ENCODE measurements at regions not wholly inside any gene's neighbourhood (a gene's known extent, or its start where the extent isn't known, plus 50 kb on each side); places are given as distances from the start of the nearest gene placed in this dataset.

DNA sequence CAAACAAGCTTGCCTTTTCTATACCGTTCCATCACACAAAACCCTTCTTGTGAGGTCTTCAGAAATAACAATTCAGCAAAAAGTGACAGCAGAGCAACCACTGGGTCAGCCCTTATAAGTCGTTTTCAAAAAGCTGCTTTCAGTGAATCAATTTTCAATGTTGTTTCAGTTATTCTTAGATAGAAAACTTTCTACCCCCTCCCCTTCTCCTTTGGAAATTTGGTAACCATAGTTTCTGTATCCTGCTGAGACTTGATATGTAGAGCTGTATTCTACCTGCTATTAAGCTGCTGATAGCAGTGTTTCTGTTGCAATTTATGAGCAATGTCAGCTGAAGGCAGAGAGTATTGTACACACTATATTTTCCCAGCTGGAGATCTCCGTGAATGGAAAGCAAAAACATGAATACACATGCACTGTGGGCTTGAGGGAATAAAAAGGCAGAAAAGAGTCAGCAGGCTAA, 75.7 kb downstream of the ZNF608 start:
- no peak overlapping the region for H3K27ac Mint-ChIP-seq
- H3K4me1 Mint-ChIP-seq (ENCODE audit: low read depth) = no peaks in the 10 kb centered on the region
- H3K36me3 Mint-ChIP-seq (ENCODE audit: low read depth) = no peaks in the 10 kb centered on the region
- no peak overlapping the region for H3K4me3 Mint-ChIP-seq
- no peaks in the 10 kb centered on the region for H3K9me3 Mint-ChIP-seq
- intact Hi-C loops (cut with micrococcal nuclease) = no loop called here
- H3K27me3 Mint-ChIP-seq = peaks cover 10% of the 10 kb centered on the region

DNA sequence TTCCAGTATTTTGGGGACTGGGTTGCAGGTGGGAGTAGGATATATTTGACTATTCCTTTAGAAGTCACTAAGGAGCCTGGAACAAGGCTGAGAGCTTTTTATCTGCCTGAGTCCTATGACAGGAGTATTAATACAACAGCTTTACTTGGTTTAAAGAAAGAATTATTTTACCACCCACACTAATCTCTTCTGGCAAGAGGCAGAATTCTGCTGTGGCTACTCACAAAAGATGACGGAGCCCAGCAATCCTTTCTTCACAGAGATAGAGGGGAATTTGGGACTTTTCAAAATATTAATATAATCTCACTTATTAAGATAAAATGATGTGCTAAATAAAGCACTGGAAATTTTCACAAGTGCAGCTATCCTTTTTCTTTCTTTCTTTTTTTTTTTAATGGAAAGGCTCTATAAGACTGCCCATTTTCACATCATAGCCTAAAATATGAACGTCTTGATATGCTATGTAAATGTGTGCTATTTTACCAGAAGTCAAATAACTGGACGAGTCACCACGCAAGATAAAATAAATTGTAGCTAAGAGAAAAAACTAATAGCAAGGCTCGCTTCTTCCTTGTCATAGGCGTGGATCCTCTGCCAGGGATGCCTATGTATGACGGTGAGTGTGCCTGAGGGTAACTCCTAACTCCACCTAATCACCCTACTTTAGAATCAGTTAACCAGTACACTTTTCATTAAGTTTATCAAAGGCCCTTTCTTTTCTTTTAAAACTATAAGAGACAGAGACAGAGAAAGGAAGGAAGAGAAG, 76.3 kb downstream of the ZNF608 start:
- Mint-ChIP-seq H3K4me1 (ENCODE audit: low read depth) (no peaks in the 10 kb centered on the region), H3K27me3 (peaks cover 11% of the 10 kb centered on the region), H3K4me3 (no peak overlapping the region), H3K36me3 (ENCODE audit: low read depth) (no peaks in the 10 kb centered on the region), H3K9me3 (no peaks in the 10 kb centered on the region), H3K27ac (no peak overlapping the region)
- intact Hi-C loops (cut with micrococcal nuclease) = no loop called here

DNA sequence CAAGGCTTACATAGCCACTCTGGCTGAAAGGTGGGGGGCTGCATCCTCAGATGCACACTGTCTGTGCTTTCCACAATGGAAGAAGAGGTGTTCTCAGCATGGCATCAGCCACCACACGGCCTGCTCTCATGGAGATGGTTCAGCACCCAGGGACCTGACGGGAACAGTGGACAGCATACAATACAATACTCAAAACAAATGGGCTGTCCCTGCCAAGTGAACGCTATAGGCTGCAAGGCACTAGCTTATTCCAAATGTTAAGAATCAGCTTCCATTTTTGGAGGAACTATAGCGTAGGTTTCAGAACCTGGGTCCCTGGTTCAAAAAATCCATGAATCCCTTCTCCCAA, 77.2 kb downstream of the ZNF608 start:
- Mint-ChIP-seq H3K27me3 (peaks cover 12% of the 10 kb centered on the region), H3K36me3 (ENCODE audit: low read depth) (no peaks in the 10 kb centered on the region), H3K4me3 (no peak overlapping the region), H3K9me3 (no peaks in the 10 kb centered on the region), H3K4me1 (ENCODE audit: low read depth) (no peaks in the 10 kb centered on the region), H3K27ac (no peak overlapping the region)
- intact Hi-C loops (cut with micrococcal nuclease) = no loop called here

DNA sequence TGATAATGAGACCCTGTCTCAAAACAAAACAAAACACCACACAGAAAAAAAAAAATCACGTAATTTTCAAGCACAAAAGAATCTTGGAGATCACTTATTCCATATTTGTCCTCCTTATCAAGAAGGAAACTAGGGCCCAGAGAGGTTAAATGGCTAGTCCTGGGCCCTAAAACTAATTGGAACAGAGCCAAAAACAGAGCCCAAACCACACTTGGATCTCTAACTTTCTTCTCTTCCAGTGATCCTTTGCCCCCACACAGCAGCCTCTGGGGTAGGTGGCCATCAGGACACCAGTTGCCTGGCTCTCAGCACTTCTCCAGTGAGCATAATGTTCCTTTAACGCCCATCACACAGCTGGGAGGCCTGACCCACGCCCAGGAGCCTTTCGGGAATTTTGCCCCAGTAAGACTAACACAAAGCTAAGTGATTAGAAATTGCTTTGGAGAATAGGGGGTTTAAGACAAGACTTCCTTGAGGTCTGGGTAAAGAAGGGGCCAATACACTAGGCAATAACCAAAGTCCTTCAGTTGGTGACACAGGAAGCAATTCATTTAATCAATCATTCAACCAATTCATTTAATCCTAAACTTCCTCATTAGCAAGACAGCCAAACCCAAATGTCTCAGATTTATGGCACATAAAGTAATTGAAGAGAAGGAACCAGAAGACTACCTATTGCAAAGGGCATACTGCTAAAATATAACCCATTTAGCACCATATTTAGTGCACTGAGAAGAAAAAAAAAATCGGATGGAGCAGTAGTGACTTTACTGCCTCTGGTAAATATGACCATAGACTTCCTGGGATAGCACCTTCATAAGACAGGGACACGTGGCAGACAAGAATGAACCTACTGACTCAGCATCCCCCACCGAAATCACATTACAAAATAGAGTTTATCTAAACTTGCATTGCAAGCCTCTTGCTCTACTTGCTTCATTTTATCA, 77.8 kb downstream of the ZNF608 start:
- H3K4me1 Mint-ChIP-seq (ENCODE audit: low read depth) = no peaks in the 10 kb centered on the region
- intact Hi-C loops (cut with micrococcal nuclease) = no loop called here
- no peak overlapping the region for H3K4me3 Mint-ChIP-seq
- H3K9me3 Mint-ChIP-seq = no peaks in the 10 kb centered on the region
- H3K36me3 Mint-ChIP-seq (ENCODE audit: low read depth) = no peaks in the 10 kb centered on the region
- peaks cover 16% of the 10 kb centered on the region for H3K27me3 Mint-ChIP-seq
- no peak overlapping the region for H3K27ac Mint-ChIP-seq

DNA sequence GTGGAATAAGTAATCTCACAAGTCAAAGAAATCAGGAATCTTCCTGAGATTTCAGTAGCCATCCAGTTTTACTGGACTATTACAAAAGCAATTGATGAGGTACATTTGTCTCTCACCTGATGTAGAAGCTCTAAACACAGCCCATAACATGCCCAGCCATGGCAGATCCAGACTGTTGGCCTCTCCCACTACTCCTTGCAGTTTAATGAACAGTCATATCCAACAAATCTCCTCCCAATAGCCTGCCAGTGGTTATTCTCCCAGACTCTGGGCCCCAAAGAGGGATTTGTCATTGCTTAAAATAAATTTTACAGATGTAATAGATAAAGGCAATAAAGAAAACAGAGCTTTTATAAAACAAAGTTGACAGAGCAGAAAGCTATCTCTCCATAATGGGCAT, 80.8 kb downstream of the ZNF608 start:
- H3K27ac Mint-ChIP-seq = no peak overlapping the region
- no peaks in the 10 kb centered on the region for H3K4me1 Mint-ChIP-seq (ENCODE audit: low read depth)
- H3K9me3 Mint-ChIP-seq = no peaks in the 10 kb centered on the region
- intact Hi-C loops (cut with micrococcal nuclease) = no loop called here
- H3K4me3 Mint-ChIP-seq = no peak overlapping the region
- peaks cover 37% of the 10 kb centered on the region for H3K27me3 Mint-ChIP-seq
- H3K36me3 Mint-ChIP-seq (ENCODE audit: low read depth) = no peaks in the 10 kb centered on the region

DNA sequence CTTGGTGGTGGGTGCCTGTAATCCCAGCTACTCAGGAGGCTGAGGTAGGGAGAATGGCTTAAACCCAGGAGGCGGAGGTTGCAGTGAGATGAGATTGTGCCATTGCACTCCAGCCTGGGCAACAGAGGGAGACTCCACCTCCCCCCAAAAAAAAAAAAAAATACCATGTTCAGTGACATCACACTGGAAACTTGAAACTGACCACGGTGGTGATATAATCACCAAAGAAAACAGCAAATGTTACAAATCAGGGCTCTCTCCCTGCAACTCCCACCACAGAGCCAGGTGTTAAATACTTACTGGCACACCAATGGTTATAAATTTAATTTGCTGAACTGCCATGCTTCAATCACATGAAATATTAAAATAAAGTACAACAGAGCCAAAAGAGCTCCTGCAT, 81.4 kb downstream of the ZNF608 start:
- intact Hi-C loops (cut with micrococcal nuclease) = no loop called here
- Mint-ChIP-seq H3K36me3 (ENCODE audit: low read depth) (no peaks in the 10 kb centered on the region), H3K27me3 (peaks cover 40% of the 10 kb centered on the region), H3K4me3 (no peak overlapping the region), H3K9me3 (no peaks in the 10 kb centered on the region), H3K27ac (no peak overlapping the region), H3K4me1 (ENCODE audit: low read depth) (peaks cover 5% of the 10 kb centered on the region)

DNA sequence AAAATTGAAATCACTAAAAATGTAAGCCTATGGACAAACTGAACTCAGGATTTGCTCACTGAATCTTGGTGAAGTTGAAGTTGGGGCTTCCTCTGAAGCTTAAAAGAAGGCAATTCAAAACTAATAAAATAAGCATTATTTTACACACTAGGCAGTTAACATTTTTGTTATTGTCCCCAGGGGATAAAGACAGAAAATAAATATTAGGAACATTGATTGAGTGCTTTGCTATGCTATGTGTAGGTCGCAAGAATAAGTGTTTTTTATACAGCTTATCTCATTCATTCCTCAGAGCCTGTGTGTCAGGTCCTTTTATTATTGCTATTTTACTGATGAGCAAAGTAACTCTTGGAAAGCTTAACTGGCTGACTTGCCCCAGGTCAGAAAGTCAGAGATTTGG, 82.2 kb downstream of the ZNF608 start:
- Mint-ChIP-seq H3K4me1 (ENCODE audit: low read depth) (peaks cover 12% of the 10 kb centered on the region), H3K27ac (no peak overlapping the region), H3K36me3 (ENCODE audit: low read depth) (no peaks in the 10 kb centered on the region), H3K27me3 (peaks cover 45% of the 10 kb centered on the region), H3K9me3 (no peaks in the 10 kb centered on the region), H3K4me3 (no peak overlapping the region)
- intact Hi-C loops (cut with micrococcal nuclease) = no loop called here

DNA sequence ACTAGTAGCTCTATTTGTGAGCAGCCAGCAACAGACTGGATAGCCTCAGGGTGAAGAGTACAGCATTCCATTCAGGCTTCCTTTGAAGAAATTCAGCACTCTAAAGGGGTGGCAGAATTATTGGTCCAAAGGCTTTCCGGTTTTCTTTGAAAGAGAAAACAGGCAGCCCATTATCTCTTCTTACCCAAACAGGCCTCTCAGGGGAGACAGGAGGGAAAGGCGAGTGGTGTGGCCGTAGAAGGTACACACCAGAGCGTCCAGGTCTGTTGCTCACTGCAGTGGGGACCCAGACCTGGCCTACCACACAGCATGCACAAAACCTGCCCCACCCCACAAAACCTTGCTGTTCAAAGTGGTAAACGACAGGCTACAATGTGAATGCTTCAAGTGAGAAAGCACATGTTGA, 83.3 kb downstream of the ZNF608 start:
- no peaks in the 10 kb centered on the region for H3K36me3 Mint-ChIP-seq (ENCODE audit: low read depth)
- intact Hi-C loops (cut with micrococcal nuclease) = no loop called here
- peaks cover 17% of the 10 kb centered on the region for H3K4me1 Mint-ChIP-seq (ENCODE audit: low read depth)

DNA sequence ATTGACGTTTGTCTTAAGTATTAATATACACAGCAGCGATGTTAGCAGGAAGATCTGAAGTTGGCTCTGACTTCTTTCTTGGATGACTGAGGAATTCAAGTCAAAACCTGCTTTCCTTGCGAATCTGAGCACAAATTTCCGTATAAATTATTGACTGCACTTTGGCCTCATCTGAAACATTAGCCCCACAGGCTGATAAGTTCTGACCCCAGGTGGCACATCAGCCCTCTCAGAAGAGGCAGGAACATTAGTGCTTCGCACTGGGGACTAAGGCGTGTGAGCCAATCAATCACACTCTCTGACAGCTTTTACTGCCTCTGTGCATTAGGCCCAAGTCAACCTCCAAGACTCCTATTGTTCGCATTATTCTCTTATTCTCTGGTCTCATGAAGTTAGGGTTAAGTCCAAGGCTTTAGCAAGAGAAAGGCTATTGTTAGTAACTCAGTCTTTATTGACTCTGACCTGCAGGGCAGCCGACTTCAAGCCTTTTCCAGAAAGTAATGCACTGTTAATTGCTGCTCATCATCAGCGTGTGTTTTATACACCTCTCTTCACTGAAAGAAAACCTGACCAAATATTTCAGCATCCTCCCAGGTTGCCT, 84.2 kb downstream of the ZNF608 start:
- Mint-ChIP-seq H3K4me1 (ENCODE audit: low read depth) (peaks cover 17% of the 10 kb centered on the region), H3K9me3 (no peaks in the 10 kb centered on the region), H3K27me3 (peaks cover 59% of the 10 kb centered on the region), H3K36me3 (ENCODE audit: low read depth) (no peaks in the 10 kb centered on the region), H3K4me3 (no peak overlapping the region), H3K27ac (no peak overlapping the region)
- intact Hi-C loops (cut with micrococcal nuclease) = no loop called here

More for the DNA sequence above, 83.3 kb downstream of the ZNF608 start:
- no peak overlapping the region for H3K27ac Mint-ChIP-seq
- H3K9me3 Mint-ChIP-seq = no peaks in the 10 kb centered on the region
- H3K27me3 Mint-ChIP-seq = peaks cover 53% of the 10 kb centered on the region
- no peak overlapping the region for H3K4me3 Mint-ChIP-seq

DNA sequence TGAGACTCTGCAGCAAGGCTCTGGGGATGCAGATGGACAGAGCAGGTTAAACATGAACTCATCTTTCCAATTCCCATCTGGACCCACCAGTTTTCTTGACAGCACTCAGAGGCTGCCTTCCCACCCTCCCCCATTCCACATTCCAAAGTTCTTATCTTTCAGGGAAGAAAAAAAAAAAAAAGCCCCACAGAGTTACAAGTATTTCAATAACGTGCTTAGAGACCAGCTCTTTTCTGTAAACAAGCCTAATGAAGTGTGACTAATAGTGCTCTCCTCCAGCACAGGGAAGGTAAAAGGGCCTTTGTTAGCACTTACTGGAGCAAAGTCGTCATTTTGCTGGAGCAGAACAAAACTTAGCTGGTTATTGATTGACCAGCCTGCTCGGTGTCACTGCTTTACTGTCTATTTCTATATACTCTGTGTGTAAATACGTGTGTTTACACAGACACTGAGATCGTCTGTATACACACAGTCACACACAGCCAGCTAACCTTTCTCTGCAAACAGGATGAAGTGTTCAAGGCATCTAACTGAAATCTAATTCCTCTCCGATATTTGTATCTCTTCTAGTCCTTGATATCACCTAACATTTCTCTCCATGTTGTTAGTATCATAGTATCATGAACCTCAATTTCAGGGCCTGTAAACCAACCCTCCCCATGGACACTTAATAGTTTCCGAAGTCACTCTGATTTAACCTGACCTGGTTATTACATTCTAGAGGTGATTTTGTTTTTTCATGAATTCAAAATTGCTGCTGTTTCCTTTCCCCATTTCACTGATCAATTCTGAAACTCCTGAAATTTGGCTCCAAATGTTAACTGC, 84.9 kb downstream of the ZNF608 start:
- H3K4me1 Mint-ChIP-seq (ENCODE audit: low read depth) = peaks cover 17% of the 10 kb centered on the region
- H3K27ac Mint-ChIP-seq = no peak overlapping the region

DNA sequence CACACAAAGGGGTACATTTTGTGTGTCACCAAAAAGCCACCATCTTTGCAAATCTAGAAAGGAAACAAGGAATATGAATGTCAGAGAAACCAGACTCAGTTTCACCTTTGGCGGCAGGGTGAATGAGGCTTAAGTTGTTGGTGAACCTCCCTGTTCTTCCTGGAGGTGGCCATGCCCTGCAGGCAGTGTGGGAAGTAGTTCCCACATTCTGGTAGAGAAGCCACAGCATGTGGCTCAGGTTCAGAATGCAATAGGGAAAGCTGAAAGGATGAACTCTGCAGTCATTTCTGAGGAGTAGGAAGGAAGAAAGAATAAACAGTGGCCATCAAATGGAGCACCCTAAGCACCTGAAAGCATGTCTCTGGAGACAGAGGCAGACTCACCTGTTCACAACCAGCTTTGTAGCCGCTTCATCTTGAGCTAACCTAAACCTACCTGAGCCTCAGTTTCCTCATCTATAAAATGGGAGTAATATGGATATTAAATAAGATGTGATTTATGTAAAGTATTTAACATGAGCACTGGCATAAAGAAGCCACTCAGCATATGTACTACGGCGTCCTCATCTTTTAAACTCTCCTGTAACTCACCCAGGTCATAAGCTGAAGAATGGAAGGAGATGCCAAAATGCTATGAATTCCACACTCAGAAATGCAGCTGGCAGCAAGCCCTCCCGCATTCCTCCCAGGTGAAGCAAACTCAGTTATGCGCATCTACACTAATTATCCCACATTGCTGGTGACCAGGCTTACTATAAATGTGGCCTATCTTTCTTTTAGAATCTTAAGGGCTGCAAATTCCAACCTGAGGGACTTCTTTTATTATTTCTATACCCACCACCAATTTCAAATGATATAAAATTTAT, 86.0 kb downstream of the ZNF608 start:
- Mint-ChIP-seq H3K4me3 (no peak overlapping the region), H3K27ac (no peak overlapping the region), H3K9me3 (no peaks in the 10 kb centered on the region), H3K4me1 (ENCODE audit: low read depth) (peaks cover 17% of the 10 kb centered on the region), H3K36me3 (ENCODE audit: low read depth) (no peaks in the 10 kb centered on the region), H3K27me3 (peaks cover 55% of the 10 kb centered on the region)
- intact Hi-C loops (cut with micrococcal nuclease) = no loop called here

More for the DNA sequence above, 84.9 kb downstream of the ZNF608 start:
- Mint-ChIP-seq H3K4me3 (no peak overlapping the region), H3K36me3 (ENCODE audit: low read depth) (no peaks in the 10 kb centered on the region), H3K9me3 (no peaks in the 10 kb centered on the region), H3K27me3 (peaks cover 57% of the 10 kb centered on the region)
- intact Hi-C loops (cut with micrococcal nuclease) = no loop called here

DNA sequence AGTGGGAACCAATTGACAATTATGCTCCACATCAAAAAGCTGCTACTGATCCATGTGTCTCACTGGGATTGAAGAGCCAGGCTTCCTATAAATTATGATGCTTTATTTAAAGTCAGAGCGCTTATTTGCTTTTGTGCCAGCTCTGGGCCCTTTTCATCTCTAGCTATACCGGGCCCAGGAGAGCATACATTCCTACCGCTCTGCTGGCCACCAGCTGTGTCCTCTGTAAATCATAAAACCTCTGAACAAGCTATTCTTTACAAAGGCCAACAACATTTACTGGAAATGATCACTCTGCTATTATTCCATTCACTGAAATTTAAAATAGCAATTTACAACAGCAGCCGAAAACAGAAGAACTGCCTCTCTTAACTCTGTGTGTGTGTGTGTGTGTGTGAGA, 86.6 kb downstream of the ZNF608 start:
- Mint-ChIP-seq H3K36me3 (ENCODE audit: low read depth) (no peaks in the 10 kb centered on the region), H3K27ac (no peak overlapping the region), H3K9me3 (no peaks in the 10 kb centered on the region), H3K27me3 (peaks cover 53% of the 10 kb centered on the region), H3K4me1 (ENCODE audit: low read depth) (peaks cover 17% of the 10 kb centered on the region), H3K4me3 (no peak overlapping the region)
- intact Hi-C loops (cut with micrococcal nuclease) = no loop called here
